Neural progenitor cell (in vitro differentiated cells): ENCODE measurements at regions not wholly inside any gene's neighbourhood (a gene's known extent, or its start where the extent isn't known, plus 50 kb on each side); places are given as distances from the start of the nearest gene placed in this dataset.

Experiments used
- EZH2 ChIP-seq: fragments of 200-600 bp; sonication (generic); IDR thresholded peaks from 2 replicates; pipeline ENCODE4 v1.6.1; 2017; ENCODE audit warnings: antibody characterized with exemption, mild to moderate bottlenecking, moderate library complexity
- EZH2phosphoT487 ChIP-seq: fragments of 200-600 bp; sonication (generic); IDR thresholded peaks from 2 replicates; pipeline ENCODE4 v1.6.1; 2017; ENCODE audit warnings: antibody characterized with exemption
- TF ChIP-seq, protein P1 (sequence below): fragments of 200-600 bp; sonication (generic); IDR thresholded peaks from 2 replicates; pipeline ENCODE4 v1.5.1; 2017; ENCODE audit warnings: antibody characterized with exemption, mild to moderate bottlenecking

DNA sequence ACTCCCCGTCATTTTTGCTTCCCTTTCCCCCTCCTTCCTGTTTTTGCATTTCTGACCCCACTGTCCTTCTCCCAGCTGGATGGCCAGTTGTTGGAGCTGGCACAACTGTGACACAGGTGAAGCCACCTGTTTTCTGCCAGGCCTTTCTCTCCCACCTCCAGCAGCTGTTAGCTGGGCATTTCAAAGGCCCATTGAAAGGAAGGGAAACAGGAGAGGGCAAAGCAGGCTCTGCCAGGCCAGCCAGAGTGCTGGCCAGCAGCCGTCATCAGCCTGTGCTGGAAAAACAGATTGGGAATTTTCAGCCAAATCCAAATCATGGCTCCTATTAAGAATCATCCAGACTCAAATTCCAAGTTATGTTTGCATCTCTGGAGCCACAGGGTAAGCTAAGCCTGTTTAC lies 155.2 kb upstream of the C2CD4B start:
- TF ChIP-seq, protein P1, sequence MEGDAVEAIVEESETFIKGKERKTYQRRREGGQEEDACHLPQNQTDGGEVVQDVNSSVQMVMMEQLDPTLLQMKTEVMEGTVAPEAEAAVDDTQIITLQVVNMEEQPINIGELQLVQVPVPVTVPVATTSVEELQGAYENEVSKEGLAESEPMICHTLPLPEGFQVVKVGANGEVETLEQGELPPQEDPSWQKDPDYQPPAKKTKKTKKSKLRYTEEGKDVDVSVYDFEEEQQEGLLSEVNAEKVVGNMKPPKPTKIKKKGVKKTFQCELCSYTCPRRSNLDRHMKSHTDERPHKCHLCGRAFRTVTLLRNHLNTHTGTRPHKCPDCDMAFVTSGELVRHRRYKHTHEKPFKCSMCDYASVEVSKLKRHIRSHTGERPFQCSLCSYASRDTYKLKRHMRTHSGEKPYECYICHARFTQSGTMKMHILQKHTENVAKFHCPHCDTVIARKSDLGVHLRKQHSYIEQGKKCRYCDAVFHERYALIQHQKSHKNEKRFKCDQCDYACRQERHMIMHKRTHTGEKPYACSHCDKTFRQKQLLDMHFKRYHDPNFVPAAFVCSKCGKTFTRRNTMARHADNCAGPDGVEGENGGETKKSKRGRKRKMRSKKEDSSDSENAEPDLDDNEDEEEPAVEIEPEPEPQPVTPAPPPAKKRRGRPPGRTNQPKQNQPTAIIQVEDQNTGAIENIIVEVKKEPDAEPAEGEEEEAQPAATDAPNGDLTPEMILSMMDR, result no peak
- no peak for TF ChIP-seq EZH2
- TF ChIP-seq EZH2phosphoT487, result no peak
